Glomerular visceral epithelial cell (primary cell): ENCODE measurements at regions not wholly inside any gene's neighbourhood (a gene's known extent, or its start where the extent isn't known, plus 50 kb on each side); places are given as distances from the start of the nearest gene placed in this dataset.
"Not testable (repeated sequence)": the region's sequence is repeated elsewhere in the genome, so short reads cannot be mapped to it uniquely, and the experiment has no call there.

Experiments used
- DNase-seq: peaks from one replicate; pipeline ENCODE4 v3.0.0-alpha.2; 2016; ENCODE audit errors: extremely low spot score

DNA sequence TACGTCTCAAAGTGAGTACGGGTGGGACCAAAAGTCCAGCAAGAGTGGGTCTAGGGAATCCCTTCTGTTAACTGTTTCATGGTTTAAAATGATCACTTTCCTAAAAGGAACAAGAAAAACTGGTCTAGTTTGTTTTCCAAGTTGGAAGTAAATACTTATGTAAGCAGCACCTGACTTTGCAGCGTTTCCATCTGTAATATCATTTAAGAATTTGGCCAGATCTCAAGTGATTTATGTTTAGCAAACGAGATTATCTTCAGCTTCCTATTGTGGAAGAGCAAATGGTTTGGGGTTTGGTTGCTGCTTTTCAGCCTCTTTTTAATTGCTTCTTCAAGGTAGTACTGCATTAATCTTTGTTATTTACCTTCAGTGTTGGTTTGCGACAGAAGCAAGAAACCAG is 50.4 kb downstream of the FHIP1A start:
- no peak for DNase-seq

DNA sequence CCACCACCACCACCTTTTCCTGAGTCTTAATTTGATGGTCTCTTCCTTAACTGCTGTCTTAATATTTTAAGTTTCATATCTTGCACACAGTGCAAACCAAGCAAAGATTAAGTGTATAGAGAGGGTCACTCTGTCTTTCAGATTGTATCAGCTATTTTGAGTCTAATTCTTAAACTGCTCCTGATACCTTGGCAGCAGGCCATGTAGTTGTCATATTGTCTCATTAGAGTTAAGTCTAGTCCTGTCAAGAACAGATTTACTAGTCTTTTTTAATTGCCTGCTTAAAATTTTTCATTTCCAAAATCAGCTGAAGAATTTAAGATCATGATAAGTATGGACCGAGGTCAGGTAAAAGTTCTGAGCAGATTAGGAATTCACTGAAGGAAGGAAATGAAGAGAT is 51.5 kb downstream of the FHIP1A start:
- no peak for DNase-seq

DNA sequence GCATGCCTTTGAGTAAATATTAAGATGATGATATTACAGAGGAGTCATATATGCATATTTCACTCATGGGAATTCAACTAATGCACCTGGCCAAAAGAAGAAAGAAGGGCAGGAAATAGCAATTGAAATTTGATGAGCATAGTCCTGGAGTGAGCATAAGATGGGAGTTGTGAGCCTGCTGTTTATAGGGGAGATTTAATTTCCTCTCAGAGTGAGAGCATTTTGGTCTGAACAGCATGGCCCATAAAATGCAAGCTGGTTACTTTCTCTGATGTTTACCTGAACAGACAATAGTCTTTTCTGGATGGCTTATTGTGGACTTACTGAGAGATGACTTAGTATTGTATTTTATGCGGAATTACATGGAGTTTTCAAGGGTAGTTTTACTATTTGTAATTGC is 53.6 kb downstream of the FHIP1A start:
- DNase-seq: no peak

DNA sequence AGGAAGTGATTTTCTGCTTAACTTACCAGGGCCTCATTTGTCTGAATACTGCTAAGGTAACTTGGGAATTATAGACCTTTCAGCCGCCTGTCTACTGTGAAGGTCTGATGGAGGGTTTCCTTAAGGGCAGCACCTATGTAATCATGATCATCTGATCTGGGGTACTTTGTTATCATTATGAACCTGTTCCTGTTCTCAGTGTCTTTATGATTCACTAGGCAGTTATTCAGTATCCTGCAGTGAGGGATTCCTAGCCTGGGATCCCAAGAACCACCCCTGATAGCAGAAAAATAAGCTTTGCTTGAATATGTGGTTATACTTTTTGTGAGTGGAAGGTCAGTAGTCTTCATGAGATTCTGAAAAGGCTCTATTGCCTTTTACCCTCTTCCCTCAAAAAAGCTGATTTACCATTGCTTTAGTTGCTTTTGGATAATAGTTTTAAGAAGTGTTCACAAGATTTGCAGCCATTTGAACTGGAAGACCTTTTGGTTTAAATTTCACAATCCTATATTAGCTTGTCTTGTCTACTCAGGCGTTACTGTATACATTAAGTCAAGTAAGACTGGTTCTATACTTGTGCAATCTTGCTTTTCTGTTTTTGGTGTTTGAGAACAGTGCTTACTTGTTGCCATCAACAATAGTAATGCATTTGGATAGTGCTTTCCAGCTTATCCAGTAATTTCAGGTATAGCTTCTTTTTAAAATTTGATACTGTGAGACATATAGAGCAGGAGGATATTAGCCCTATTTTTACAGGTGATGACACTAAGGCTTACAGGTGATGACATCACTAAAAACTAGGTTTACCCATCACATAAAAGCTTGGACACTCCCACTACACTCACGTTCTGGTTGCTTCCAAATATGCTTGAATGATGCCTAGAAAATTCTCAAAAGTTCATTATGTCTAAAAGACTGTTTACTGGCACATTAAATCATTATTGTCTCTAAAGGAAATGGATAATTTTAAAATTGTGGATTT is 60.0 kb downstream of the FHIP1A start:
- peak; percentile 20 for DNase-seq

DNA sequence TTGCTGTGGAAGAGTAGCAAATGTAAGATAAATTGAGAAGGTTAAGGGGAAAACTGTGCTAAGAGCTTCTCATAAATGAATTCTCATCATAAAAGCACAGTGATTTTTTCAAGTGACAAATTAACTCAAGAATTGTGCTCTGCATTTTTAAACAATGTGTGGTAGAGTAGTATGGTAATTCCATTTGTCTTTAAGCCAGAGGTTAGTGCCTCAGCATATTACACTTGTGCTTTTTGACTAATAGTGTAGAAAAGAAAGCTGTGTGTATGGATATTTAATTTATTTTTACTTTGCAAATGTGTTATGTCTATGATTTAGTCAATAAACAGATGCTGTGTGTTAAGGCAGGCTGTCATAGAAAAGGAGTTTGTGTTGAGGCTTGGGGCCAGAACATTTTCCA is 61.0 kb downstream of the FHIP1A start:
- DNase-seq: no peak

DNA sequence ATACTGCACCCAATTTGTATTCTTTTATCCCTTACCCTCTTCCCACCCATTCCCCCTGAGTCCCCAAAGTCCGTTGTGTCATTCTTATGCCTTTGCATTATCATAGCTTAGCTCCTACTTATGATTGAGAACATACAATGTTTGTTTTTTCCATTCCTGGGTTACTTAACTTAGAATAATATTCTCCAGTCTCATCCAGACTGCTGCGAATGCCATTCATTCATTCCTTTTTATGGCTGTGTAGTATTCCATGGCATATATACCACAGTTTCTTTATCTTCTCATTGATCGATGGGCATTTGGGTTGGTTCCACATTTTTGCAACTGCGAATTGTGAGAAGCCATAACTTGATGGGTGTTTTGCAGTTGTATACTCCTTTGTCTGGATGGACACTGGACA is 62.8 kb downstream of the FHIP1A start:
- no peak for DNase-seq

DNA sequence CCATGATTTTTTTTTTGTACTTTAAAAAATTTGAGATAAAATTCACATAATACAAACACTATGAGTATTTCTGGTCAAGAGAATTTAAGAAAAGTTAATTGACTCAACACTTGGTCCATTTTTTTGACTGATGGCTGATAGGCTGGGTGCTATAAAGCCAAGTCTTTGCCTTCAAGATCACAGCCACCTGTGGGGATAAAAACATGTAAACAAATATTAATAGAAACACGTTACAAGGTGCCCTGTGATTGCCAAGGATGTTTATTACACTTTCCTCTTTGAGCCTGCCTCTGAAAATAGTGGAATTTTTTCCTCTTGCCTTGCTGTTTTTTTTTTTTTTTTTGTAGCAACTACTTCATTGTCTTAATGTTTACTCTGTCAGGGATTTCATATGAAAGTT is 63.3 kb downstream of the FHIP1A start:
- DNase-seq: no peak

DNA sequence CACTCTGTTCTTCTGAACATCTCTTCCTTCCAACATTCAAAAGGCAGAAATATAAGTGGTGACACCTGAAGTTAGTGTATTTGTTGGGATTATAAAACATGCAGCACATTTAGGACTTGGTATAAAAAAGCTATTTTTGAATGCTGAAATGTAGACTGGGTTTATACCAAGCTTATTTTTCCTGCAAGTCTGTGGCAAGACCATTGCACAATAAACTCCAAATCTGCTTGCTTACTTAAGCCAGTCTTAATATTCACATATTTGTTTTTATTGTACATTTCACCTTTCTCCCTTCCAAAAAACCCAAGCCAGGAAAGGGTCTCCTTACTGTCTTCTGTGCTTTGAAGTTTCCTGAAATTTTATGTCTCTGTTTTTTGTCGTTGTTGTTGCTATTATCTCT is 63.7 kb downstream of the FHIP1A start:
- DNase-seq: no peak

DNA sequence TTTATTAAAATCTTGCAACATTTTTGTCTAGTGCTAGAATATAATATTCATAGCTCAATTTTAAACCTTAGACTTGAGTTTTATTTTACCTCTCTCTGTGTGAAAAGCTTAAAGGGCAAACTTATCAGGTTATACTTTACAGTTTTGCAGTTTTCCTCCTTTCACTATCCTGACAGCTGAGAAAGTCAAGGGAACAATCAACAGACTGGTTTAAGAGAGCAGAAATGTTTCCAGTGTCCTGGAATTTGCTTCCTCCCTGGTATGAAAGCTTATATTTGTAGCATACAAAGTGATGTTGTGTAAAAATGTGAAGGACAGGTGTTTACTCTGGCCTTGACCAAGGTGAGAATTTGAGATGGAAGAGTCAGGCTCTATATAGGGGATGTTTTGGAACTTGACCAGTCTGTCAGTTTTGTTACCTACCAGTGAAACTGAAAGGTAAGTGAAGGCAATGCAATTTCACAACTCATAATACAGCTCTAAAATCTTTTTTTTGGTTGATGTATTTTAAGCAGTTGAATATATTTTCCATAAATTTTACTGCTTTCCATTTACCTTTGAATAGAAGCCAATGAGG is 64.6 kb downstream of the FHIP1A start:
- no peak for DNase-seq

DNA sequence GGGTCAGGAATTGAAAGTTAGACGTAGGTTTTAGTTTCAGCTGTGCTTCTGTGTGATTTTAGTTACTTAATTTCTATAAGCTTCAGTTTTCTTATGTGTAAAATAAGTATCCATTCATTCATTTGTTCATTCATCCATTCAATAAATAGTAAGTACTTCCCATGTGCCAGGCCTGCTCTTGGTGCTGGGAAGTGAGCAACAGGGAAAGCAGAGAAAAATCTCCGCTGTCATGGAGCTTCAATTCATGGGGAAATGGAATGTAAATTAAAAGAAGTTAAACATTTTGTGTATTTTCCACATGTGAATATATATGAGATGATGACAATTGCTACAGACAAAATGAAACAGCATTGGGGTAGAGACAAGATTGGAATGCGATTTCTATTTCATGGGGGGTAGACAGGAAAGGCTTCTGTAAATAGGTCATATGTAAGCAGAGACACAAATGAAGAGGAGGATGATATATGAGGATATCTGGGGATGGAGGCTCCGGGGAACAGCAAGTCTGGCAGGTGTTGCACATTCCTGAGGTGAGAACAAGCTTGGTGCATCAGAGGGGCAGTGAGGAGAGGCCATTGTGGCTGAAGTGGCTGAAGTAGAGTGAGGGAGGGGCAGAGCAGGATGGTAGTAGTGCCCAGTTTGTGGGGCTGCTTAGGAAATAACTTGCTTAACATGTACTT is 66.2 kb downstream of the FHIP1A start:
- peak; percentile 33 for DNase-seq

DNA sequence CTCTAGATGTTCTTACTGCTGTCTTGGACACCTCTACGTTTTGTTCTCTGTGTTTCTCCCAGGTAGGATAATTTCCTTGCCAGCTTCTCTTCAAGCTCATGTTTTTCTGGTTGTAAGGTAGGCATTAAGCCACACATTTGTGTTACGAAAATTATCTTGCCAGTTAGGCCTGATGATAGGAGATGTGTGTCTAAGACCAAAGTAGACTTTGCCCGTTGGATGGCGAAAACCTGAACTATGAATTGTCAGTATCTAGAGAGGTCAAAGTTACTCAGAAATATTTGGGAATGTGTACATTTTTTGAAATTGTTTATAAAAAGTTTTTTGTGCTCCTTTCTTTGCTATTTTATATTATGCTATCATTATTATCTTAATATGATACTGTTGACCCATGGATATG is 72.8 kb downstream of the FHIP1A start:
- no peak for DNase-seq

DNA sequence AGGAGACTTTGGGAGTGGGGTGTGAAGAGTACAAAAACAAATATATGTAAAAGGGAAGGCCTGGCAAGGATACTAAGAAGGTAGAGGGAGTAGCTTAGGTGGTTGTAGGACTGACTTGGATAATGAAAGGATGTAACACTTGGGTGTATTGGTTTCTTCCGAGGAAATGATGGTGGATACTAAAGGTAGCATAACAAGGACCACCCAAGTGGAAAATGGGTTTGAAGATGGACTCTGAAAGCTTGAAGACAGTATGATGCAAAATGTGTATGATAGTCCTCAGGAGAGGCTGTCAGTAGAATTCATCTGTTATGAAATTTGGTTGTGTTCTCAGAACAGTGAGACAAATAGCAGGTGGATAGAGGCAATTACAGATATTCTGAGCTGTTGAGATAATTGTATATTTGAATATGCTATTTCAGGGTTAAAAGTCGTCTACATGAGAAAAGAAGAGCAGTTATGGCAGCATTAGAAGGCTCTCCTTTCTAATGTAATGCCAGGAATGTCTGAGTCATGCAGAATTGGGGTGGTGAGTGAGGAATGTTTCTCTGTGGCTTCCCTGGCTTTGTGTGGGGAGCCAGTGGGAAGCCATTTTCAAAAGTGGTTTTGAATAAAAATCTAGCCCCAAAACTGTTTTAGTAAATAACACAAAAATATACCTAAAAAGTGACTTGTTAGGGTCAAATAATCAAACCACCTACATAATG is 75.6 kb downstream of the FHIP1A start:
- peak; percentile 90 for DNase-seq

DNA sequence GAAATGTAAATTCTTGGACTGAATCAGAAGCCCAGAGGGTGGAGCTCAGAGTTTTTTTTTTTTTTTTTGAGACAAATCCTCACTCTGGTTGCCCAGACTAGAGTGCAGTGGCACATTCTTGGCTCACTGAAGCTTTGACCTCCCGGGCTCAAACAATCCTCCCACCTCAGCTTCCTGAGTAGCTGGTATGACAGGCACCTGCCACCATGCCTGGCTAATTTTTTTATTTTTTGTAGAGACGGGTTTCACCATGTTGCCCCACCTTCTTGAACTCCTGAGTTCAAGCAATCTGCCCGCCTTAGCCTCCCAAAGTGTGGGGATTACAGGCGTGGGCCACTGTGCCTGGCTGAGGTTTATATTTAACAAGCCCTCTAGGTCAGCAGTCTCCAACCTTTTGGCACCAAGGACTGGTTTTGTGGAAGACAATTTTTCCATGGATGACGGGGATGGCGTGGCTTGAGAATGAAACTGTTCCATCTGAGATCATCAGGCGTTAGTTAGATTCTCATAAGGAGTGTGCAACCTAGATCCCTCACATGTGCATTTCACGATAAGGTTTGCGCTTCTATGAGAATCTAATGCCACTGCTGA is 76.7 kb downstream of the FHIP1A start:
- DNase-seq: peak; percentile 81

DNA sequence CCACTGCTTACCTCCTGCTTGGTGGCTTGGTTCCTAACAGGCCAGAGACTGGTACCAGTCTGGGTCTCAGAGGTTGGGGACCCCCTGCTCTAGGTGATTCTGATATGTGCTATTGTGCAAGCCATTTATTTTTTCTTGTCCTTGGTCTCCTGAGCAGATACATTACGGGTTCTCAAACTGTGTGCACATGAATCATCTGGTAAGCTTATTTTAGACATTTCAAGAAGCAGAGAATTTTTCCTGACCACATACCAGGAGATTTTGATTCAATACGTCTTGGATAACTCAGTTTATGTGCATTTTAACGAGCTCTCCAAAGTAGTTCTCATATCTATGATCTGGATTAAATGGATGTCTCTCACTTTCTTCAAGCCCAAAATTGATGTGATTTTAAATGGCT is 77.2 kb downstream of the FHIP1A start:
- peak; percentile 55 for DNase-seq

DNA sequence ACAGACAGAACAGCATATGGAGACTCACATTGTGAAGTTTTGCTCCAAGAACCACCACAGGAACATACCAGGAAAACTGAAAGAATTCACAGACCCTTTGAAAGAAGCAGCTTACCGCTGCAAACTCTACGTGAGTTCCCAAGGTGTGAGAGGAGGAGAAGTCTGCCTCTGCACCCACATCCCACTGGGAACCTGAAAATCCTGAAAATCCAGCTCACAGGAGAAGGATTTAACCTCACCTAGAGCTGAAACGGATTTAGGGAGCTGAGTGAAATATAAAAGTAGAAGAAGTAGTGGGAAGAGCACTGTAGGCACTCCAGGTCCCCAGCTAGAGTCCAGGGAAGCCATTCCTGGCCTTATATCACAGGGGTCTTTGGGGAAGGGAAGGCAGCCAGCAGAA is 80.0 kb downstream of the FHIP1A start:
- no peak for DNase-seq

DNA sequence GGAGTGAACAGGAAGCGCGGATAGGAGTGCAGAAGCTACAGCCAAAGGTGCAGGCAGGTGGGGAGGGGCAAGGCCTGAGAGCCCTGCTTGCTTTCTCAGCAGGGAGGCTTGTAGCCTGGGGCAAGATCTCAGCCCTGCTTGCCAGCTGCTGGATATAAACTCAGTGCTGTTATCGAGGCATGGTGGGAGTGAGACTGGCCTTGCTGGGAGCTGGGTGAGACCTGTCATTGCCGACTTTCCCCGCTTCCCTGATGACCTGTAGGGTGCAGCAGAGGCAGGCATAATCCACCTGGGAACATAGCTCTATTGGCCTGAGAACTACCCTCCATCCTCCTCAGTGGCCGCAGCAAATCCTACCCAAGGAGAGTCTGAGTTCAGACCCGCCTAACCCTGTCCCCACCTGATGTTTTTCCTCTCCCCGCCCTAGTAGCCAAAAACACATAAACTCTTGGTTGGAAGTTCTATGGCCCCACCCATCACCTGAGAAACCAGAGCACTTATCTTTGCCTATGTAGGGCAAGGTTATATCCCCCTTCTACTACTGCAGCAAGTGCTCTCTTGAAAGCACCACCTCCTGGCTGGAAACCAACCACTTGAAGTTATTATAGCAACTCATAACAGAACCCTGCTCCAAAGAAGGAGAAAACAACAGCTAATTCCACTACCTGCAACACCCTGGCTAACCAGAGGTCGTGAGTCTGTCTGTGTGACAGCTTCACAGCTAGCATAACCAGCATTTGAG is 80.7 kb downstream of the FHIP1A start:
- DNase-seq: no peak

DNA sequence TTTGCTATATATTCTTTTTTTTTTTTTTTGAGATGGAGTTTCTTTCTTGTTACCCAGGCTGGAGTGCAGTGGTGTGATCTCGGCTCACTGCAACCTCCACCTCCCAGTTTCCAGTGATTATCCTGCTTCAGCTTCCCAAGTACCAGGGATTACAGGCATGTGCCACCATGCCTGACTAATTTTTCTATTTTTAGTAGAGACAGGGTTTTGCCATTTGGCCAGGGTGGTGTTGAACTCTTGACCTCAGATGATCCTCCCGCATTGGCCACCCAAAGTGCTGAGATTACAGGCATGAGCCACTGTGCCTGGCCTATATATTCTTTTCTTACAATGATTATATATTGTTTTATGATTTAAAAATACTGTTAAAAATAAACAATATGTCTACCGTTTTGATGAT is 86.6 kb downstream of the FHIP1A start:
- DNase-seq: peak; percentile 13

DNA sequence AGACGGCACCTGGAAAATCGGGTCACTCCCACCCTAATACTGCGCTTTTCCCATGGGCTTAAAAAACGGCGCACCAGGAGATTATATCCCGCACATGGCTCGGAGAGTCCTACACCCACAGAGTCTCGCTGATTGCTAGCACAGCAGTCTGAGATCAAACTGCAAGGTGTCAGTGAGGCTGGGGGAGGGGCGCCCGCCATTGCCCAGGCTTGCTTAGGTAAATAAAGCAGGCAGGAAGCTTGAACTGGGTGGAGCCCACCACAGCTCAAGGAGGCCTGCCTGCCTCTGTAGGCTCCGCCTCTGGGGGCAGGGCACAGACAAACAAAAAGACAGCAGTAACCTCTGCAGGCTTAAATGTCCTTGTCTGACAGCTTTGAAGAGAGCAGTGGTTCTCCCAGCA is 102.6 kb downstream of the FHIP1A start:
- not testable (repeated sequence) for DNase-seq

DNA sequence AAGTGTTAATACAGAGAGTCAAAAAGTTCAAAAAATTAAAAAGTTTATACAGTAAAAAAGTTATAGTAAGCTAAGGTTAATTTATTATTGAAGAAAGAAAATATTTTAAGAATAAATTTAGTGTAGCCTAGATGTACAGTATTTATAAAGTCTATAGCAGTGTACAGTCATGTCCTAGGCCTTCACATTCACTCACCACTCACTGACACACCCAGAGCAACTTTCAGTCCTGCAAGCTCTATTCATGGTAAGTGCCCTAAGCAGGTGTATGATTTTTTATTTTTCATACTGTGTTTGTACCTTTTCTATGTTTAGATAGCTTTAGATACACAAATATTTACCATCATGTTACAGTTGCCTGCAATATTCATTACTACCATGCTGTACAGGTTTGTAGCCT is 108.9 kb downstream of the FHIP1A start:
- DNase-seq: no peak

DNA sequence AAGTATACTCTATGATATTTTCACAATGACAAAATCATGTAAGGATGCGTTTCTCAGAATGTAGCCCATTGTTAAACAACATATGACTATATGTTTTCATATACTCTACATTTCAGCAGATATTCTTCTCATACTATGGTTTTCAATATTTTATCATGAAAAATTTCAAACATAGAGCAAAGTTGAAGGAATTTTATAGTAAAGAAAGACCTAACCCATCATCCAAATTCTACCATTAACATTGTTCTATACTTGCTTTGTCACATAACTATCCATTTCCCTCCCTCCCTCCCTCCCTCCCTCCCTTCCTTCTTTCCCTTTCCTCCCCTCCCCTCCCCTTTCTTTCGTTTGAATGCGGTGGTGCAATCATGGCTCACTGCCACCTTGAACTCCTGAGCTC is 109.4 kb downstream of the FHIP1A start:
- DNase-seq: no peak
